ENCODE measurements at regions not wholly inside any gene's neighbourhood (a gene's known extent, or its start where the extent isn't known, plus 50 kb on each side); places are given as distances from the start of the nearest gene placed in this dataset.
"Not testable (repeated sequence)": the region's sequence is repeated elsewhere in the genome, so short reads cannot be mapped to it uniquely, and the experiment has no call there.

GRCh38 chr11:44388828-44389657 is 79.1 kb upstream of the ALX4 start:
- no peak for DNase-seq

DNA sequence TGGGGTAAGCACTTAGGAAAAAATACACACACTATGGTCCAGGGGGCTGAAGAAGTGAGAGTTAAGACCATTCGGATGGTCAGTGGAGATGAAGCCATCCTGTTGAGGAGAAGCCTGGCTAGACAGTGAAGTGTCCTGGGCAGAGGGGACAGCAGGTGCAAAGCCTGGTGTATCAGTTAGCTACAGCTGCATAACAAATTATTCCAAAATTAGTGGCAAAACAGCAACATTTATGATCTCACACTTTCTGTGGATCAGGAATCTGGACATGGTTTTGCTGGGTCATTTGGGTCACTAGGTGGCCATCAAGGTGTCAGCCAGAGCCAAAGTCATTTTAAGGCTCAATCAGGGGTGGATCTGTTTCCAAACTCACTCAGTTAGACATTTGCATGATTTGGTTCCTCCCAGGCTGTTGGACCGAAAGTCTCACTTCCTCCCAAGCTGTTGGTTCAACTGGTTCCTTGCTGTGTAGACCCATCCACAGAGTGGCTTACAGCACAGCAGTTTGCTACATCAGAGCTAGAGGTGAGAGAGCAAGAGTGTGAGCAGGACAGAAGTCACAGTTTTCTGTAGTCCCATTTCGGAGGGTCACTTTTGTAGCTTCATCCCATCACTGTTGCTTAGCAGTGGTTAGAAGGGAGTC is 80.1 kb upstream of the ALX4 start:
- no peak for DNase-seq

DNA sequence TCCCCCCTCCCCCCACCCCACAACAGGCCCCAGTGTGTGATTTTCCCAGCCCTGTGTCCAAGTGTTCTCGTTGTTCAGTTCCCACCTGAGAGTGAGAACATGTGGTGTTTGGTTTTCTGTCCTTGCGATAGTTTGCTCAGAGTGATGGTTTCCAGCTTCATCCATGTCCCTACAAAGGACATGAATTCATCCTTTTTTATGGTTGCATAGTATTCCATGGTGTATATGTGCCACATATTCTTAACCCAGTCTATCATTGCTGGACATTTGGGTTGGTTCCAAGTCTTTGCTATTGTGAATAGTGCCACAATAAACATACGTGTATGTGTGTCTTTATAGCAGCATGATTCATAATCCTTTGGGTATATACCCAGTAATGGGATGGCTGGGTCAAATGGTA is 81.1 kb upstream of the ALX4 start:
- not testable (repeated sequence) for DNase-seq

GRCh38 chr11:44396746-44397145 is 86.8 kb upstream of the ALX4 start:
- DNase-seq: not testable (repeated sequence)

GRCh38 chr11:44397586-44398178 is 87.7 kb upstream of the ALX4 start:
- no peak for DNase-seq

DNA sequence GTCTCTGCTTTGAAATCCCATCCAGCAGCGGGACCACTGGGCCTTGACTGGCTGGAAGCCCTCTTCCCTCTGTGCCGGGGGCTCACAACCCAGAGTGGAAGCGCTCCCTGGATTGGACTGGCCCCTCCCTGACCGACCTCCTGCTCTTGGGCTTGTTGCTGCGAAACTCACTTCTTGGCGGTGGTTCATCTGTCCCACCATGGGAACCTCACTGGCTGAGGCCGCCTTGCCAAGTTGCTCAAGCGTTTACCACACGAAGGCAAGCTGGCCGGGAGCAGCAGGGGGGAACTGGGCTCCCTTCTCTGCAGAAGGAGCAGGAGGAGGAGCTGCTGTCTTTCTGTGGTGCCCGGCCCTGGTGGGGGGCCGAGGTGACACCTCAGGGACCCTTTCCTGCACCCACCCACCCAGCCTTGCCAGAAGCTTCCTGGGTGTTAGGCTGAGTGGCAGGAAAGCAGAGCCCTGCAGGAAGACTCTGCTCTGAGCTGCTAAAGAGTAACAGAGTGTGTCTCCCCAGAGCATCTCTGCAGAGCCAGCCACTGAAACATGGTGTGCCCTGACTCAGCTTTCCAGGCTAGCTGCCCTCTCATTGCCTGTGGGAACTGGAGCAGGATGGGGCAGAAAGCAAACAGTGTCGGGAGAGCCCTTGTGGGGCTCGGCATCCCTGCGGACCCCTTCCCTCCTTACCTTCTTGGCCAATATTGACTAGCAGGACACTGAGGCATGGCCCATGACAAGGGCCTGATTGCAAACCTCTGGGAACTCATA is 88.5 kb upstream of the ALX4 start:
- DNase-seq: no peak

GRCh38 chr11:44399968-44400367 is 90.0 kb upstream of the ALX4 start:
- DNase-seq: no peak

GRCh38 chr11:44400431-44400830 is 90.5 kb upstream of the ALX4 start:
- DNase-seq: no peak

GRCh38 chr11:44402466-44403075 is 92.6 kb upstream of the ALX4 start:
- no peak for DNase-seq

DNA sequence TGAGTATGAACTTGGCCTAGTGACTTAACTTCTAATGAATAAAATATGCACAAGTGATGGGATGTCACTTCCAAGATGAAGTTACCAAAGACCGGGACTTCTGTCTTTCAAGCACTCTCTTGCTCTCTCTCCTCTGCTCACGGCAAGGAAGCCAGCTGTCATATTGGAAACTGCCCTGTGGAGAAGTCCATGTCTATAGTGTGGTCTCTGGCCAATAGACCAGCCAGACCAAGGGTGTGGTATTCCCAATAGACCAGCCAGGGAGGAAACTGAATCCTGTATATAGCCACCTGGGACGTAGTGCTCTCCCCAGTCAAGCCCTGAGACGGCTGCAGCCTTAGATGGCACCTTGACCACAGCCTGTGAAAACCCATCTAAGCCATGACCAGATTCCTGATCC is 93.2 kb upstream of the ALX4 start:
- no peak for DNase-seq

DNA sequence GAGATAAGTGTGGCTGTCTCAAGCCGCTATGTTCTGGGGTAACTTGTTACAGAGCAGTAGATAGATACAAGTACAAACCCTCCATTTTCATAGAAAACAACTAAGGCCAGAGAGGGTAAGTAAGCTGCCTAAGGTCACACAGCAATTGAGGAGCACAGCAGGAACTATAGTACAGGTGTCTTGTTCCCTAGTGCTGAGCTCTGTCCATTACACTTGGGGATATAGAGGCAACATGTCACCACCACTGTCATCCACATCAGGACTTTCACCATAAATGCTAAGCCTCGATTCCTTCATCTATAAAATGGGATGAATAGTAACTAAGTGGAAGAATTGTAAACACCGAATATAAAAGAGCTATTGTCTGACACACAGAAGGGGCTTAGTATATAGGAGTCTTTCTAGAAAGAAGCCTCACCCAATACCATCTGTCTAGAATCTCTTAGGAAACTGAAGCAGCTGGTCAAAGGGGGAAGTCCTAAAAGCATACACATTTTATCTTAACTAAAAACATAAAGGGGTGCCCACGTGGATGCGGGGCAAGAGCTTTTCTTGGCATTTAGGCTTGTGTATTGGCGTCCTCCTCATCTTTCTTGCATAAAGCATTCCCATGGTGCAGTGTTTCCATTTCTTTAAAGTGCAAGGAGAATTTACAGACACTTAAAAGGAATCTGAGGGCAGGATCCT is 93.8 kb upstream of the ALX4 start:
- DNase-seq: no peak

- no peak for DNase-seq
Observed at GRCh38 chr11:44404301-44404700, 94.4 kb upstream of the ALX4 start.

DNA sequence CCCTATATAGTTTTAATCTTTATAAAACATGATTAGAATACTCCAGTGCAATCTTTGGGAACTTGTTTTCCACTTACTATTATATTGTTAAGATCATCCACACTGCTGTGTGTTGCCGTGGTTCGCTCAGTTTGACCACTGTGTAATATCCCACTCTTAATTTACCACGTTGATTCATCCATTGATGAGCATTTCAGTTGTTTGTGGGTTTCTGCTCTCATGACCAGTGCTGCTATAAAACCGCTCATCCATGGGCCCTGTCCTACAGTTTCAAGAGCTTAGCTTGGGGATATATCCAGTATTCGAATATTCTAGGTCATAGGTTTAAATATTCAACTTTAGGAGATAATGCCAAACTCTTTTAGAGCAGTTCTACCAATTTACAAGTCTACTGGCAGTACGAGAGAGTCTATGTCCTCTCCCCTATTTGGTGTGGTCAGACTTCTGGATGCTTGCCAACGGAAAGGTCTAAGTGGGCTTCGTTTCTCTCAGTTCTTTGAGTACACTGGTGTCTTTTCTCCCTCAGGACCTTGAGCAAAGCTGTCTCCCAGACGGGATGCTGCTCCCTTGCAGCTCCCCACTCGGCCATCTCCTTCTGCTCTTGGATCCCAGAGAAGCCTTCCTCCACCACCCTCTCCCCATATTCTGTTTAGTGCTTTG is 94.9 kb upstream of the ALX4 start:
- DNase-seq: no peak

- no peak for DNase-seq
Observed at GRCh38 chr11:44407211-44407996, 97.5 kb upstream of the ALX4 start.

DNA sequence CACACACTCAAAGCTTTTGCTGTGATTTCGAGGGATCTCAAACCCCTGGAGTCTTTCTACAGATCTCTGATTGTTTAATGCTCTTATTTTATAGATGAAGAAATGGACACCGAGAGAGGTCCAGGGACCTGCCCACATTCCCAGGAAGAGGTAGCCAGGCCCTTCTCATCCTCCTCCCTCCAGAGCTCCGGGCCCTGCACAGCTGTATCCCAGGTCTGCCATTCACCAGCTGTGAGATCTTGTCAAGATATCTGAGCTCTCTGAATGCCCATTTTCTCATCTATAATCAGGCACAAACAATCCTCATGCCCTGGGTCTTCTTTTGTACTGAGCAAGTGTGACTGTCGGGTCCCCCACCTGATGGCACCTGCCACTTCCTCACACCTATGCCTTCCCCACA is 98.2 kb upstream of the ALX4 start:
- DNase-seq: no peak

DNA sequence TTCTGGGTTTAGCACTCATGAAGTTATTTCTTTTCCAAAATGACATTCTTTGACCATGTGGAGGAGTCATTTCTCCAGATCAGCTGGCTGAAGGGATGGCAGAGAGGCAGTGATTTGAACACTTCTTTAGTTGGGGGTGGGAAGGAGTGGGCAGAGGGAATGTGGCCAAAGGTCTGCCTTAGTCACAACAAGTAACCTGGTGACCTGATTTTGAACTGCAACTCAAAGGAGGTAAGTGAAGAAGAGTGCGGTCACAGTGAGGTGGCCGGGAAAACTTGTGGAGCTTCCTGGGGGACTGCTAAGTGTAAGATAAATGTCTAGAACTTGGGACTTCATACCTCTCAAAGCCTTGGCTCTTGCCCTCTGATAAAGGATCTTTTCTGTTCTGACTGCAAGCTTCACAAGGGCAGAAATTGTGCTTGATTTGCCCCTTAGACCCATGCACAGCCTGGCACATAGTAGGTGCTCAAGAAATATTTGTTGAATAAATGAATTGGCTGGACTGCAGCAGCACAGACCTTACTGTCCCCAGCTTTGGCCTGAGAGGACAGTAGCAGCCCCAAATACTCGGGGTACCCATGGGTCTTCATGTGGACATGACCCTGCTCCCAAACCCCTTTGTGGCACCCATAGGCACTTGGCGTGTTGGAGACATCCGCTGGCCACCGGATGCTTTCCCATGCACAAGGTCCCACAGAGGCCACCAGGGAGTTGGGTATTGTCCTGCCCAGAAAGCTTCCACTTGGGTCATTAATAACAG is 99.0 kb upstream of the ALX4 start:
- DNase-seq: no peak

DNA sequence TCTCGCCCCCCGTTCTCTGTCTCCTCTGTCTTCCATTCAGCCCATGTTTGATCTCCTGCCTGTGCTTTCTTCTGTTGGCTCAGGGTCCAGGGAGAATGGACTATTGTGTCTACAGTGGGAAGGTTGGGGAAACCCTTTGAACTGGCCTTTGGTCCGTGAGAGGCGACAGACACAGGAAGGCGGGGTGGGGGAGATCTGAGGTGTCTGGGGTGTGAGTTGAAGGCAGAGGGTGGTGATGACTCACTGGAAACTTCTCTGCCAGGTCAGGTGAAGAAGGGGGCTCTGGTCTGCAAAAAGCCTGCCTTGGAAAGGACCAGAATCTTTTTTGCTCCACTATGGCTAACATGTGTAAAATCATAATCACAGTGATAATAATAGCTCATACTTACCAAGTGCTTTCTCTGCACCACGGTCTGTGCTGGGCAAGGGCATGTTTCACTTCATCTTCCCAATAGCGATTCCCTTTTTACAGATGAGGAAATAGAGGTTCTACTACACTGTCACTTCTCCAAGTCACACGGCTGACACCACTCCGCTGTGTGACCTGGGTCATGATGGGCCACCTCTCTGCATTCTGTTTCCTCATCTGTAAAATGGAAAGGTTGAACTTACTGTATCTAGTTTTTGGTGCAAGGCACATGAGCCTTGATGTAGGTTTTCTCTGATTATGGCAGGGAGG is 99.8 kb upstream of the ALX4 start:
- no peak for DNase-seq

- DNase-seq: no peak
Observed at GRCh38 chr11:44416776-44417175, 106.8 kb upstream of the ALX4 start.

DNA sequence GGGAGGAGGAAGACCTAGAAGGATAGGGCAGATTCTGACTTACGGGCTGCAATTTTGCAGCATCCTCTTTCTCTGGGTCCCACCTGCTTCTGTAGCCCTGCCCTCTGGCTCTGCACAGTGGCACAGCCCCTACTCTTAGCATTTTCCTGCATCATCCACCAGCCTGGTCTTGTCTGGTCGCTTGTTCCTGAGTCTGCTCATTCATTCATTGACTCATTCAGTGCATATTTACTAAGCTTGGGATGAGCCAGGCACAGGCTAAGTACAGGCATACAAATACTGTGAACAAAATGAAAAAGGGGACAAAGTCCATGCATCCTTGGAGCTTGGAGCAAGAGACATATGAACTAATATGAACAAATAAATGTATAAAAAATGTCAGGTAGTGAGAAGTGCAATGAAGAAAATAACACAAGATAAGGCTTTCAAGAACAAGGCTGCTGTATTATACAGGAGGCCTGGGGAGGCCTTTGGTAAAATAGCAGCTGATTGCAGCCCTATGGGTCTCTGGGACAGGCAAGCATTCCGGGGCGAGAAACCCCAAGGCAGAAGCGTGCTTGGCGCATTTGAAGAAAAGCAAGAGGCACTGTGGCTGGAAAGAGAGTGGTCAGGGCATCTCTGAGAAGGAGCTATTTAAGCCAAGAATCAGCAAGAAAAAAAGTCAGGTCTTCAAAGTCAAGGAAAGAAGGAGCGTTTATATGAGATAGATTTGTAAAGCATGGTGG is 108.0 kb upstream of the ALX4 start:
- DNase-seq: no peak
